ENCODE measurements at regions not wholly inside any gene's neighbourhood (a gene's known extent, or its start where the extent isn't known, plus 50 kb on each side); places are given as distances from the start of the nearest gene placed in this dataset.

DNA sequence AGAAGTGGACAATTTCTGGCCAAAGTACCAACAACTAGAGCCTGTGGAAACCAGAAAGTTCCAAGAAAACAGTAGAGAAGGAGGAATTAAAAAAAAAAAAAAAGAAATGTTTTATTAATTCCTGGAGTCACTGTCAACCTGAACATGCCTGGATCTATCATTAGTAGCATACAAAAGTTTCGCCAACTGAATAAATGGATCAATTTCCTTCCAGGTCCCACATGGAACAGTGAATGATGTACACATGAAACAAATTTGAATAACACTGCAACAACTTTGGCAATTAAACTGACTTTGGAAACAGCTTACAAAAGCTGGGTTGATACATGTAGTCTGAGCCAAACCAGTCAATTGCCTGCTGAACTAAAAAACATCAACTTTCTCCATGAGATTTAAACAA lies 90.0 kb upstream of the HMGCLL1 start:
- 100% methylated on average over 1 of the region's 1 CpG for WGBS (ENCODE audit: insufficient coverage)
- no peak overlapping the region for H3K4me3 ChIP-seq (ENCODE audit: low read depth, low read length)
- no peak for DNase-seq (ENCODE audit: low read depth in 4 of 6, low spot score in 6 of 6)
- no peaks in the 10 kb centered on the region for H3K36me3 ChIP-seq (ENCODE audit: control insufficient read depth, insufficient read depth, low read length)
- no peaks in the 10 kb centered on the region for H3K9me3 ChIP-seq (ENCODE audit: control insufficient read depth, insufficient read depth, low read length)
- no peak overlapping the region for H3K27ac ChIP-seq (ENCODE audit: low read depth, low read length)
- H3K27me3 ChIP-seq (ENCODE audit: control insufficient read depth, insufficient read depth, low read length) = no peaks in the 10 kb centered on the region
- no peaks in the 10 kb centered on the region for H3K4me1 ChIP-seq (ENCODE audit: control insufficient read depth, insufficient read depth, low read length)

DNA sequence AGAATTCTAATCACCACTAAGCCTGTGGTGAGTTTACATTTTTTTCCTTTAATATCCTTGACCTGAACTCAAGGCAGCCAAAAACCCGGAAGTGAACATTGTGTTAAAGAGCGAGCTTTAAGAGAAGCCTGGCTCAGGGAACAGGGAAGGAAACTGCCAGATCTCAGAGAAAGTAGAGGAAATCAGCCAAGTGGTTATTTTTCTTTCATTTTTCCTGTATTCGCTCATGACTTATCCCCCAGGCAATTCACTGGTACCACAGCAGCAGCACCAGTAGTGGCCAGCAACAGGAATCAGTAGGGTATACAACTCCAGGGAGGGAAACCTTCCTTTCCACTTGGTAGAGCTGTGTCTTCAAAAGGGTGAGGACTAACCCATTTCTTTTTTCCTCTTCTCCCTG lies 89.6 kb upstream of the HMGCLL1 start:
- DNase-seq (ENCODE audit: low read depth in 4 of 6, low spot score in 6 of 6) = no peak
- no peak overlapping the region for H3K4me3 ChIP-seq (ENCODE audit: low read depth, low read length)
- H3K36me3 ChIP-seq (ENCODE audit: control insufficient read depth, insufficient read depth, low read length) = no peaks in the 10 kb centered on the region
- no peak overlapping the region for H3K27ac ChIP-seq (ENCODE audit: low read depth, low read length)
- H3K9me3 ChIP-seq (ENCODE audit: control insufficient read depth, insufficient read depth, low read length) = no peaks in the 10 kb centered on the region
- H3K4me1 ChIP-seq (ENCODE audit: control insufficient read depth, insufficient read depth, low read length) = no peaks in the 10 kb centered on the region
- WGBS (ENCODE audit: insufficient coverage) = 43% methylated on average over 1 of the region's 3 CpGs
- H3K27me3 ChIP-seq (ENCODE audit: control insufficient read depth, insufficient read depth, low read length) = no peaks in the 10 kb centered on the region

DNA sequence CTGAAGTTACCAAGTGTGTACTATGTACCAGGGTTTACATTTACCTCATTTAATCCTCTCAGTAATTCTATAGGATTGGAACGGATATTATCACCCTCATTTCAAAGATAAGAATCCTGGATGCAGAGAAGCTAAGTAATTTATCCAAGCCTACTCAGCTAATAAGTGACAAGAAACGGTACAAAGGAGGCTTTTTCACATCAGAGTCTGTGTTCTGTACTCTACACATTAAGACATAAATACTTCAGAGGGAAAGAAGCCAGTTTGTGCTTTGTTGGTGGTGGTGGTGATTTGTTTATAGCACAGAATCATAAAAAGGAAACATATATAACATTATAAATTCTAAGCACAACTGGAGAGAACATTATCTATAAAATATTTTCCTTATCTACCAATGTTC lies 88.3 kb upstream of the HMGCLL1 start:
- H3K9me3 ChIP-seq (ENCODE audit: control insufficient read depth, insufficient read depth, low read length) = peaks cover 3% of the 10 kb centered on the region
- WGBS (ENCODE audit: insufficient coverage) = no CpG with 5 or more reads among the region's 2 CpGs
- no peaks in the 10 kb centered on the region for H3K36me3 ChIP-seq (ENCODE audit: control insufficient read depth, insufficient read depth, low read length)
- H3K27me3 ChIP-seq (ENCODE audit: control insufficient read depth, insufficient read depth, low read length) = no peaks in the 10 kb centered on the region
- H3K4me3 ChIP-seq (ENCODE audit: low read depth, low read length) = no peak overlapping the region
- no peaks in the 10 kb centered on the region for H3K4me1 ChIP-seq (ENCODE audit: control insufficient read depth, insufficient read depth, low read length)
- H3K27ac ChIP-seq (ENCODE audit: low read depth, low read length) = no peak overlapping the region
- DNase-seq (ENCODE audit: low read depth in 4 of 6, low spot score in 6 of 6) = no peak

DNA sequence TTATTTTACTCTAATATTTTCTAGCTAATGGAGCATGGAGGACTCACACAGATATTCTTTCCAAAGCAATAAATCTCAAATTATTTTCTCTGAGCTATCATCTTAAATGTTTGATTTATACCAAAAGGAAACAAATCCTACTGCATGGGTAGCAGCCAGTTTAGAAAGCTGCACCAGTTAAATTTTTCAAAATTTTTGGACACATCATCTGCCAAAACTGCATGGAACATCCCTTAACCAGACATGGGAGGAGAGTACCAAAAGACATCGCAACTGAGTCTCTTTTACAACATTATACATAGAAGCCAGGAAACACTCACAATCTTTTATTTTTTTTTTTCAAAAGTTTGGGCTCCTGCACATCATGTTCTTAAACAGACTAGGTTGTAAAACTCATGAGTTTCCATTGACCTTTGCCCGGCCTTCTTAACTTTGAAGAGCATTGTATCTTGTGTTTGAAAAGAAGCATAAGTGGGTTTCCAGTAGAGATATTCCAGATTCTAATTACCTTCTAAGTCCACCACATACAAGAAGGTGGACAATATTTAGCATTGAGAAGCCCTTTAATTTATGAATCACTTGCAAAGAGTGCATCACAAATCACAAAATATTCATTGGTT lies 87.7 kb upstream of the HMGCLL1 start:
- H3K36me3 ChIP-seq (ENCODE audit: control insufficient read depth, insufficient read depth, low read length) = no peaks in the 10 kb centered on the region
- no peak for DNase-seq (ENCODE audit: low read depth in 4 of 6, low spot score in 6 of 6)
- H3K4me3 ChIP-seq (ENCODE audit: low read depth, low read length) = no peak overlapping the region
- H3K9me3 ChIP-seq (ENCODE audit: control insufficient read depth, insufficient read depth, low read length) = peaks cover 4% of the 10 kb centered on the region
- H3K27ac ChIP-seq (ENCODE audit: low read depth, low read length) = no peak overlapping the region
- no CpG with 5 or more reads among the region's 2 CpGs for WGBS (ENCODE audit: insufficient coverage)
- H3K27me3 ChIP-seq (ENCODE audit: control insufficient read depth, insufficient read depth, low read length) = no peaks in the 10 kb centered on the region
- no peaks in the 10 kb centered on the region for H3K4me1 ChIP-seq (ENCODE audit: control insufficient read depth, insufficient read depth, low read length)

DNA sequence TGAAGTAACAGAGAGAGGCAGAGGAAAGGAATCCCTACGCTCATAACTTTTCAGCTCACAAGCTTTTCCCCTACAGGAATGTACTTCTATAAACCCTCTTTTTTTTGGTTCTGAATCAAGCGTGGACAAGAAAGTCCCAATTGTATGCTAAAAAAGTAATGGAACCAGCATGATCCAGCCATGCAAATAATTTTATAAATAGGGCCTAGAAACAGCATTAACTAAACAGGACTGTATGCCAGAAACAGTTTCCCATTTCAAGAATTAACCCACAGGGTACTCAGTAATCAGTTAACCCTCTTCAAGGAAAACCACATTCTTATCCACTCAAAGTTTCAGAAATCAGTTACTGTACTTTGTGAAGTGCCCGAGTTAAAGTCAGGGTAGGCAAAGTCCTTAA lies 87.0 kb upstream of the HMGCLL1 start:
- no CpG with 5 or more reads among the region's 3 CpGs for WGBS (ENCODE audit: insufficient coverage)
- DNase-seq (ENCODE audit: low read depth in 4 of 6, low spot score in 6 of 6) = peak in 1 of 6 donors; percentile 65
- Histone ChIP-seq H3K9me3 (ENCODE audit: control insufficient read depth, insufficient read depth, low read length) (peaks cover 4% of the 10 kb centered on the region), H3K27me3 (ENCODE audit: control insufficient read depth, insufficient read depth, low read length) (no peaks in the 10 kb centered on the region), H3K36me3 (ENCODE audit: control insufficient read depth, insufficient read depth, low read length) (no peaks in the 10 kb centered on the region), H3K4me1 (ENCODE audit: control insufficient read depth, insufficient read depth, low read length) (no peaks in the 10 kb centered on the region), H3K4me3 (ENCODE audit: low read depth, low read length) (no peak overlapping the region), H3K27ac (ENCODE audit: low read depth, low read length) (no peak overlapping the region)

DNA sequence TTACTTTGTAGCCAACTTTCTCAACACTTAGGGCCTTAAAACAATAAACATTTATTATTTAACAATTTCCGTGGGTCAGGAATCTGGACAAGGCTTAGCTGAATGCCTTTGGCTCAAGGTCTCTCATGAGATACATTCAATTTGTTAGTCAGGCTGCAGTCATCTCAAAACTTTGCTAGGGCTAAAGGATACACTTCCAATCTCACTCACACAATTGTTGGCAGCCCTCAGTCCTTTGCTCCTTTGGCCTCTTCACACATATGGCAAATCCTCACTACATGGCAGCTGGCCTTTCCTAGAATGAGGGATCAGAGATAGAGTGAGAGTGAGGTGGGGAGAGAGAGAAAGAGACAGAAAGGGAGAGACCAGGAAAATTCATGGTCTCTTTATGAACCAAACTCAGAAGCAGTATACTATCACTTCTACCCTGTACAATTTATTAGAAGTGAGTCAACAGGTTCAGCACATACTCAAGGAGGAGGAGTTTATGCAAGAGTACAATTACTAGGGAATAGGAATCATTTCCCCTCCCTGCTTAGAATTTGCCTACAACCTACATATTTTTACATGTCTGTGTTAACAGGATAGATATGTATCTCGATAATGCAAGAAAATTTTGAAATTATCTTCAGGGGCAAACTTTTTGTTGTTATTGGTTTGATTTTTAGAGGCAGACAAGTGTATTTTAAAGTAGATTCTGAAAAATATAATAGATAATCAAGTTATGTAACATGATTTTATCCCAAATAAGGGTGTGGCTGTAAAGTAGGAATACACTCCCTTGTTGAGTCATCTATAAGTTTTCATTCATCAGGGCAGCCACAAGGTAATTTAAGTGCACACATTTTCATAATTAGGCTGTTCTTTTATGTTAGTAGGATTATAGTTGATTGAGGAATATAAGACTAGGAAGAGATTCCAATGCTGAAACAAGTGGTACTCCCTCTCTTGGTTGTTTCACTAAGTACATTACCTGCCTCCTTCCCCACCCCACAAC lies 85.9 kb upstream of the HMGCLL1 start:
- no peaks in the 10 kb centered on the region for H3K36me3 ChIP-seq (ENCODE audit: control insufficient read depth, insufficient read depth, low read length)
- H3K4me3 ChIP-seq (ENCODE audit: low read depth, low read length) = no peak overlapping the region
- 83% methylated on average over 1 of the region's 2 CpGs for WGBS (ENCODE audit: insufficient coverage)
- no peak for DNase-seq (ENCODE audit: low read depth in 4 of 6, low spot score in 6 of 6)
- H3K9me3 ChIP-seq (ENCODE audit: control insufficient read depth, insufficient read depth, low read length) = peaks cover 4% of the 10 kb centered on the region
- H3K4me1 ChIP-seq (ENCODE audit: control insufficient read depth, insufficient read depth, low read length) = no peaks in the 10 kb centered on the region
- no peak overlapping the region for H3K27ac ChIP-seq (ENCODE audit: low read depth, low read length)
- H3K27me3 ChIP-seq (ENCODE audit: control insufficient read depth, insufficient read depth, low read length) = no peaks in the 10 kb centered on the region

DNA sequence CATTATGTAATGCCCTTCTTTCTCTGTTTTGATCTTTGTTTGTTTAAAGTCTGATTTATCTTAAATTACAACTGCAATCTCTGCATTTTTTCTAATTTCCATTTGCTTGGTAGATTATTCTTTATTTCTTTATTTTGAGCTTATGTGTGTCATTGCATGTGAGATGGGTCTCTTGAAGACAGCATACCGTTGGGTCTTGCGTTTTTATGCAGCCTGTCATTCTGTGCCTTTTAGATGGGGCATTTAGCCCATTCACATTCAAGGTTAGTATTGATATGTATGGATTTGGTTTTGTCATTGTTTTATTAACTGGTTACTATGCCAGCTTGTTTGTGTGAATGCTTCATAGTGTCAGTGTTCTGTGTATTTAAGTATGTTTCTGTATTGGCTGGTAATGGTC lies 84.9 kb upstream of the HMGCLL1 start:
- no peak for DNase-seq (ENCODE audit: low read depth in 4 of 6, low spot score in 6 of 6)
- Histone ChIP-seq H3K27ac (ENCODE audit: low read depth, low read length) (no peak overlapping the region), H3K27me3 (ENCODE audit: control insufficient read depth, insufficient read depth, low read length) (no peaks in the 10 kb centered on the region), H3K4me3 (ENCODE audit: low read depth, low read length) (no peak overlapping the region), H3K36me3 (ENCODE audit: control insufficient read depth, insufficient read depth, low read length) (no peaks in the 10 kb centered on the region), H3K4me1 (ENCODE audit: control insufficient read depth, insufficient read depth, low read length) (no peaks in the 10 kb centered on the region), H3K9me3 (ENCODE audit: control insufficient read depth, insufficient read depth, low read length) (peaks cover 4% of the 10 kb centered on the region)
- WGBS (ENCODE audit: insufficient coverage) = 88% methylated on average over 2 of the region's 2 CpGs

DNA sequence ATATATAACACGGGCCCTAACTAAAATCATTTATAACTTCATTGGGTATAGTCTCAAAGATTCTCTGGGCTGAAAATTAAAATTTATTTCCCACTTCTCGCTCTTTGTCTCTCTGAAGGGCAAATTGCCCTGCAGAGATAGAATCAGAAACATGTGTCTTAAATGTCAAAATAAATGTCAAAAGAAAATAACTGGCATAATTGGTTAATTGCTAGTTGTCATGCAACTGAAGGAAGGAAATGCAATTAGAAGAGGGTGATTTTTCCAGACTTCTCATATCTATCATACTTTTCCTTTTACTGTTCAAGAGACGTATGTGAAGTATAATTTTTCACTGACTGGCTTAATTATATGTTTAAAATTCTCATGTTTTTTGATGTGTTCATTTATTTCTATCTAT lies 80.3 kb upstream of the HMGCLL1 start:
- H3K9me3 ChIP-seq (ENCODE audit: control insufficient read depth, insufficient read depth, low read length) = peaks cover 4% of the 10 kb centered on the region
- H3K4me1 ChIP-seq (ENCODE audit: control insufficient read depth, insufficient read depth, low read length) = no peaks in the 10 kb centered on the region
- no peak overlapping the region for H3K4me3 ChIP-seq (ENCODE audit: low read depth, low read length)
- DNase-seq (ENCODE audit: low read depth in 4 of 6, low spot score in 6 of 6) = no peak
- WGBS (ENCODE audit: insufficient coverage) = no CpG with 5 or more reads among the region's 3 CpGs
- H3K36me3 ChIP-seq (ENCODE audit: control insufficient read depth, insufficient read depth, low read length) = no peaks in the 10 kb centered on the region
- H3K27ac ChIP-seq (ENCODE audit: low read depth, low read length) = no peak overlapping the region
- no peaks in the 10 kb centered on the region for H3K27me3 ChIP-seq (ENCODE audit: control insufficient read depth, insufficient read depth, low read length)

DNA sequence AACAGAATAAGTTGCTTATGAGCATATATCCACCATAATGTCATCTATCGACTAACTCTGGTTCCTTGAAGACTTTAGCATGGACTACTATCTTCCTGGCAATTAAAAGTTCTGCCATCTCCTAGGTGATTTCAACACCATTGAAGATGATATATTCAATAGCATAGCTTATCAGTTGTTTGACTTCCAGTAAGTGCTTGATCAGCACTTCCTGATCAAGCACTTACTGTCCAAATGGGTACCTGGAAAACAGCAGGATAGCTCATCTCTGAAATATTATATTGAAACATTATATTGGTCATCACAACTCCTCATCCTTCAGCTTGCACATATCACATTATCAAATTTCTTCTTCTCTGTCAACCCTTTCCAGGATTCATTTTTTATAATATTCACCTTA lies 75.5 kb upstream of the HMGCLL1 start:
- no peak for DNase-seq (ENCODE audit: low read depth in 4 of 6, low spot score in 6 of 6)
- Histone ChIP-seq H3K27me3 (ENCODE audit: control insufficient read depth, insufficient read depth, low read length) (no peaks in the 10 kb centered on the region), H3K9me3 (ENCODE audit: control insufficient read depth, insufficient read depth, low read length) (no peaks in the 10 kb centered on the region), H3K4me3 (ENCODE audit: low read depth, low read length) (no peak overlapping the region), H3K36me3 (ENCODE audit: control insufficient read depth, insufficient read depth, low read length) (no peaks in the 10 kb centered on the region), H3K27ac (ENCODE audit: low read depth, low read length) (no peak overlapping the region), H3K4me1 (ENCODE audit: control insufficient read depth, insufficient read depth, low read length) (no peaks in the 10 kb centered on the region)
- no CpG with 5 or more reads among the region's 1 CpG for WGBS (ENCODE audit: insufficient coverage)

DNA sequence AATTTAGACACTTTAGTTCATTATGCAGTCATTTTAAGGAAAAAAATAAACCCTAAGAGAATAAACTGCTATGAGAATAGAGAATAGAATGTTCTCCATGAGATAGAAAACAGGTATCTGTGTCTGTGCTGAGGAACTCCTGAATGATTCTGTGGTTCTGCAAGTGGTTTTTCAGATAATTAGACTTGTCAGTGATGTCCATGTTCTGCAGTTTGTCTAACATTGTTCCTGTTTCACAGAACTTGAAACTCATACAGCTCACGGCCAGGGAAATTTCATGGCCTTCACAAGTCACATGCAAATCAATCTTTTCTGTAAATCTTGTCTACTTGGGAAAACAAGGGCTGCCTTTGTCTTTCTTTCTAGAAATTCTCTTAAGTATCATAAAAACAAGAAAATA lies 73.4 kb upstream of the HMGCLL1 start:
- Histone ChIP-seq H3K36me3 (ENCODE audit: control insufficient read depth, insufficient read depth, low read length) (no peaks in the 10 kb centered on the region), H3K4me1 (ENCODE audit: control insufficient read depth, insufficient read depth, low read length) (no peaks in the 10 kb centered on the region), H3K4me3 (ENCODE audit: low read depth, low read length) (no peak overlapping the region), H3K27me3 (ENCODE audit: control insufficient read depth, insufficient read depth, low read length) (no peaks in the 10 kb centered on the region), H3K9me3 (ENCODE audit: control insufficient read depth, insufficient read depth, low read length) (no peaks in the 10 kb centered on the region), H3K27ac (ENCODE audit: low read depth, low read length) (no peak overlapping the region)
- WGBS (ENCODE audit: insufficient coverage) = no CpG with 5 or more reads among the region's 1 CpG
- no peak for DNase-seq (ENCODE audit: low read depth in 4 of 6, low spot score in 6 of 6)
